HFFc6 (cell line): ENCODE measurements at regions not wholly inside any gene's neighbourhood (a gene's known extent, or its start where the extent isn't known, plus 50 kb on each side); places are given as distances from the start of the nearest gene placed in this dataset.

Source experiments
- DNase-seq: peaks from one replicate; pipeline ENCODE4 v3.0.0-alpha.2; 2018
- H3K27ac Mint-ChIP-seq: 2 replicates; pipeline ENCODE4 v1.8.0; 2020; ENCODE audit warnings: mild to moderate bottlenecking, mixed read lengths
- H3K27me3 Mint-ChIP-seq: 2 replicates; pipeline ENCODE4 v1.8.0; 2021; ENCODE audit warnings: mild to moderate bottlenecking, moderate library complexity, mixed read lengths; ENCODE audit not compliant: insufficient read depth
- H3K36me3 Mint-ChIP-seq: 2 replicates; pipeline ENCODE4 v1.8.0; 2021; ENCODE audit warnings: low read depth, mixed read lengths
- H3K4me1 Mint-ChIP-seq: 2 replicates; pipeline ENCODE4 v1.8.0; 2020; ENCODE audit warnings: low read depth, mixed read lengths
- H3K4me3 Mint-ChIP-seq: 2 replicates; pipeline ENCODE4 v1.8.0; 2020; ENCODE audit warnings: mild to moderate bottlenecking, moderate library complexity, mixed read lengths
- H3K9me3 Mint-ChIP-seq: 2 replicates; pipeline ENCODE4 v1.8.0; 2020; ENCODE audit warnings: mild to moderate bottlenecking, mixed read lengths
- TF ChIP-seq, protein P1 (sequence below): fragments of 200-600 bp; sonication (generic); IDR thresholded peaks from 2 replicates; pipeline ENCODE4 v1.5.0; 2021; ENCODE audit warnings: antibody characterized with exemption, mild to moderate bottlenecking

DNA sequence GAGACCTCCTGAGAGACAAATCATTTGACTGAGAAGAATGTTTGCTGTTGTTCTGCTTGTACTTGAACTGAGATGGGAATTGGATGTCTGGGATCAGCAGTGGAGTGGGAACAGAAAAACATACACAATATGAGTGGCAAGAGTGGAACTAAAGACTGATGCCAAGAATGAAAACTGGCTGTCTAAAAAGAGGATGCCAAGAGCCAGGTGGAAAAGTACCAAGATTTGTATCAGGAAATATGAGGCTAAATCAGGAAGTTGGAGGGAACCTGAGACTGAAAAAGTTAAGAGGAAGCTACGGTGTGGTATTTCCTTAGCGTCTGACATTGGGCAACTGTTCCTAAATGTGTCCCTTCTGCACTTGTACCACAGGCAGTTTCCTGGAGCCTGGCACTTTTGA is 440.9 kb upstream of the CELF4 start:
- Mint-ChIP-seq H3K4me1 (no peaks in the 10 kb centered on the region), H3K9me3 (peaks cover 41% of the 10 kb centered on the region), H3K36me3 (no peaks in the 10 kb centered on the region), H3K4me3 (no peak overlapping the region), H3K27ac (no peak overlapping the region), H3K27me3 (no peaks in the 10 kb centered on the region)
- TF ChIP-seq, protein P1, sequence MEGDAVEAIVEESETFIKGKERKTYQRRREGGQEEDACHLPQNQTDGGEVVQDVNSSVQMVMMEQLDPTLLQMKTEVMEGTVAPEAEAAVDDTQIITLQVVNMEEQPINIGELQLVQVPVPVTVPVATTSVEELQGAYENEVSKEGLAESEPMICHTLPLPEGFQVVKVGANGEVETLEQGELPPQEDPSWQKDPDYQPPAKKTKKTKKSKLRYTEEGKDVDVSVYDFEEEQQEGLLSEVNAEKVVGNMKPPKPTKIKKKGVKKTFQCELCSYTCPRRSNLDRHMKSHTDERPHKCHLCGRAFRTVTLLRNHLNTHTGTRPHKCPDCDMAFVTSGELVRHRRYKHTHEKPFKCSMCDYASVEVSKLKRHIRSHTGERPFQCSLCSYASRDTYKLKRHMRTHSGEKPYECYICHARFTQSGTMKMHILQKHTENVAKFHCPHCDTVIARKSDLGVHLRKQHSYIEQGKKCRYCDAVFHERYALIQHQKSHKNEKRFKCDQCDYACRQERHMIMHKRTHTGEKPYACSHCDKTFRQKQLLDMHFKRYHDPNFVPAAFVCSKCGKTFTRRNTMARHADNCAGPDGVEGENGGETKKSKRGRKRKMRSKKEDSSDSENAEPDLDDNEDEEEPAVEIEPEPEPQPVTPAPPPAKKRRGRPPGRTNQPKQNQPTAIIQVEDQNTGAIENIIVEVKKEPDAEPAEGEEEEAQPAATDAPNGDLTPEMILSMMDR, result no peak
- no peak for DNase-seq

GRCh38 chr18:37997695-37998094 is 432.1 kb upstream of the CELF4 start:
- no peak overlapping the region for H3K27ac Mint-ChIP-seq
- no peaks in the 10 kb centered on the region; the same call in 1 of the 2 replicates for H3K27me3 Mint-ChIP-seq
- H3K4me1 Mint-ChIP-seq, result no peaks in the 10 kb centered on the region
- peaks cover 44% of the 10 kb centered on the region for H3K9me3 Mint-ChIP-seq
- TF ChIP-seq, protein P1, result no peak
- no peak for DNase-seq
- no peak overlapping the region for H3K4me3 Mint-ChIP-seq
- no peaks in the 10 kb centered on the region for H3K36me3 Mint-ChIP-seq

DNA sequence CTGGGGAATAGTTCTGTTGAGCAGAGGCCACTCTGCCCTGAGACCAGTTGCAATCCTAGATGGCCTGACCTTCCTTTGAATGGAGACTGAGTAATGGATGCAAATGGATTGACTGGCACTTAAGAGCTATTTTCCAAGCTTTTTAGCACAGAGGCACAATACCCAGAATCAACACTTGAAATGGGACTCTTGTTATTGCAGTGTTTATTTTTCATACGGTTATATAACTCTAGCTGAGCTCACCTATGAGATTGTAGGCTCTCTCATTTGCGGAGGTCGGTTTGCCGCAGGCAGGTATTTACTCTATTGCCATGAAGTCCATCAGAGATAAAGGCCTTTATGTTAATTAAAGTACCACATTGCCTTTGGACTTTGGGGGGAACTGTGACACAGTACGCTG is 422.3 kb upstream of the CELF4 start:
- DNase-seq, result no peak
- peaks cover 2% of the 10 kb centered on the region; the same call in 1 of the 2 replicates for H3K27me3 Mint-ChIP-seq
- H3K4me3 Mint-ChIP-seq, result no peak overlapping the region
- TF ChIP-seq, protein P1, result no peak
- no peak overlapping the region for H3K27ac Mint-ChIP-seq
- peaks cover 32% of the 10 kb centered on the region for H3K9me3 Mint-ChIP-seq
- H3K4me1 Mint-ChIP-seq, result no peaks in the 10 kb centered on the region
- no peaks in the 10 kb centered on the region for H3K36me3 Mint-ChIP-seq

GRCh38 chr18:37986665-37987064 is 421.1 kb upstream of the CELF4 start:
- TF ChIP-seq, protein P1, result no peak
- no peak for DNase-seq
- H3K27me3 Mint-ChIP-seq, result peaks cover 2% of the 10 kb centered on the region; the same call in 1 of the 2 replicates
- no peak overlapping the region for H3K27ac Mint-ChIP-seq
- peaks cover 32% of the 10 kb centered on the region for H3K9me3 Mint-ChIP-seq
- no peaks in the 10 kb centered on the region for H3K36me3 Mint-ChIP-seq
- H3K4me3 Mint-ChIP-seq, result no peak overlapping the region
- no peaks in the 10 kb centered on the region for H3K4me1 Mint-ChIP-seq

DNA sequence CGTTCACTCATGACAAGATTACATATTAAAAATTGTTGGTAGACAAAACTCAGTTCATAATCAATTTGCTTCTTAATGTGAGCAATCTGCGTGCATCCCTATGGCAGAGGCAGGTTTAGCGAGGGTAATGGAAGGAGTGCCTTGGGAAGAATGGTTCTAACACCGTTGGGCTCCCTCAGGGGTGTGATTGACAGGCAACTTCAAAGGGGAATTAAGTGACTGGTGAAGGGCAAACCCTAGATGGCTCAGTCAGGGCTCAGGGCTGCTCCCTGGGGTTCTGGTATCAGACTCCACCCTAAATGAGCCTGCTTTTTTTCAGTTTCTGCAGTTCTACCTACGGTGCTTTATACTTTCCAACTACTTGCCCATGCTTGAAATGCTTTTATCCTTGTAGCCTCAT is 419.5 kb upstream of the CELF4 start:
- H3K27ac Mint-ChIP-seq, result no peak overlapping the region
- no peaks in the 10 kb centered on the region for H3K4me1 Mint-ChIP-seq
- TF ChIP-seq, protein P1, result no peak
- peaks cover 21% of the 10 kb centered on the region for H3K9me3 Mint-ChIP-seq
- no peaks in the 10 kb centered on the region for H3K36me3 Mint-ChIP-seq
- DNase-seq, result no peak
- no peak overlapping the region for H3K4me3 Mint-ChIP-seq
- H3K27me3 Mint-ChIP-seq, result peaks cover 2% of the 10 kb centered on the region; the same call in 1 of the 2 replicates

- TF ChIP-seq, protein P1, result no peak
- no peaks in the 10 kb centered on the region for H3K4me1 Mint-ChIP-seq
- no peak overlapping the region for H3K27ac Mint-ChIP-seq
- peaks cover 37% of the 10 kb centered on the region for H3K9me3 Mint-ChIP-seq
- DNase-seq, result no peak
- H3K4me3 Mint-ChIP-seq, result no peak overlapping the region
- H3K27me3 Mint-ChIP-seq, result no peaks in the 10 kb centered on the region; the same call in 1 of the 2 replicates
- no peaks in the 10 kb centered on the region for H3K36me3 Mint-ChIP-seq
These were observed 415.0 kb upstream of the CELF4 start for GRCh38 chr18:37980556-37980955.
